Thymus (tissue), 11 donors: ENCODE measurements at regions not wholly inside any gene's neighbourhood (a gene's known extent, or its start where the extent isn't known, plus 50 kb on each side); places are given as distances from the start of the nearest gene placed in this dataset.

Source experiments
- DNase-seq, 9 donors: peaks; one replicate each; pipeline ENCODE4 v3.0.0-alpha.2; 2013; ENCODE audit warnings: low spot score in 9 of 9, low read depth in 6 of 9, missing footprints in 1 of 9
- H3K27ac ChIP-seq, 2 donors: one replicate each; pipeline ENCODE4 v1.5.1; 2013; ENCODE audit warnings: control low read depth in 1 of 2, low read depth in 1 of 2, low read length in 1 of 2, mild to moderate bottlenecking in 1 of 2, moderate library complexity in 1 of 2
- H3K27me3 ChIP-seq, 2 donors: one replicate each; pipeline ENCODE4 v1.5.1; 2013; ENCODE audit warnings: low read length in 1 of 2; ENCODE audit not compliant: control insufficient read depth in 2 of 2, insufficient read depth in 1 of 2
- H3K36me3 ChIP-seq, 2 donors: one replicate each; pipeline ENCODE4 v1.5.1; 2013; ENCODE audit warnings: low read length in 1 of 2, mild to moderate bottlenecking in 1 of 2, moderate library complexity in 1 of 2; ENCODE audit not compliant: control insufficient read depth in 2 of 2, insufficient read depth in 2 of 2
- H3K4me1 ChIP-seq, 2 donors: one replicate each; pipeline ENCODE4 v1.5.1; 2013; ENCODE audit warnings: low read length in 2 of 2; ENCODE audit not compliant: control insufficient read depth in 2 of 2, insufficient read depth in 2 of 2
- H3K4me3 ChIP-seq, 2 donors: one replicate each; pipeline ENCODE4 v1.5.1; 2013; ENCODE audit warnings: low read length in 2 of 2, control low read depth in 1 of 2, mild to moderate bottlenecking in 1 of 2
- H3K9me3 ChIP-seq, 2 donors: one replicate each; pipeline ENCODE4 v1.5.1; 2013; ENCODE audit warnings: low read length in 1 of 2, mild to moderate bottlenecking in 1 of 2; ENCODE audit not compliant: control insufficient read depth in 2 of 2, insufficient read depth in 1 of 2
- WGBS: extraction: QIAGEN DNeasy Blood & Tissue Kit; methylation state at CpG from one replicate; pipeline ENCODE4 v1.1.7; 2013; 5-methylcytosine and 5-hydroxymethylcytosine counted together
- donor health status: healthy.

DNA sequence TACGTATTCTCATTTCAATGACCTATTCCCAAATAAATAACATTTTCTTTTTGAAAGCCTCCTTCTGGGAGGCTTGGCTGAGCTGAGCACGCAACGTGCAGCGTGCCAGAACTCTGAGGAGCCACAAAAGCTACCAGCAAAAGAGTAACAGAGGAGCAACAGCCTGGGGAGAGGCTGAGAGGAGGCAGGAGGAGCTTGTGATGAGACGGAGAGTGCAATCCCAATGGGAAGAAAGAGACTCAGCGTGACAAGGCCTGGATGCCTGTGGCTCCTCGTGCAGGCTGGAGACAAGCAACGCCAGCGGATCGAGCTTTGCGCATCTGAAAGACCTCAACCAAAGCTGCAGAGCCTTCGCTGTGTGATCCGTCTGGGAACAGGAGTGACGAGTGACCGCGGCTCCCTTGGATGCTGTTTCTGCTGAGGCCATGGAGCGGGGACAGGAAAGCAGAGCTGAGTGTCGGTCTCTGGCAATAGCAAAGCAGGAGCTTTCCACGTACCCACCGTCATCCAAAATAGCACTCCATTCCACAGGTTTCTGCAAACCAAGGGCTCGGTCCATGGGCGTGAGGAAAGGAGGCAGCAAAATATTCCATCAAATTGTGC is 171.7 kb upstream of the PFKP start:
- WGBS = 81% methylated on average over 22 of the region's 22 CpGs
- Histone ChIP-seq H3K27me3 (no peaks in the 10 kb centered on the region), H3K36me3 (no peaks in the 10 kb centered on the region), H3K4me3 (no peak overlapping the region), H3K4me1 (peaks cover 6 to 34% of the 10 kb centered on the region in 2 donors), H3K9me3 (no peaks in the 10 kb centered on the region), H3K27ac (no peak overlapping the region)
- DNase-seq = no peak

GRCh38 chr10:2893991-2894390 is 173.4 kb upstream of the PFKP start:
- no peak for DNase-seq
- Histone ChIP-seq H3K36me3 (no peaks in the 10 kb centered on the region), H3K27ac (no peak overlapping the region), H3K4me1 (peaks cover 3 to 28% of the 10 kb centered on the region in 2 donors), H3K4me3 (no peak overlapping the region), H3K27me3 (no peaks in the 10 kb centered on the region), H3K9me3 (no peaks in the 10 kb centered on the region)
- WGBS = 95% methylated on average over 16 of the region's 16 CpGs

- DNase-seq = no peak
- Histone ChIP-seq H3K9me3 (no peaks in the 10 kb centered on the region), H3K36me3 (no peaks in the 10 kb centered on the region), H3K27me3 (no peaks in the 10 kb centered on the region), H3K4me3 (no peak overlapping the region), H3K4me1 (peaks cover 3 to 21% of the 10 kb centered on the region in 2 donors), H3K27ac (no peak overlapping the region)
- WGBS = 97% methylated on average over 21 of the region's 21 CpGs
Observed at GRCh38 chr10:2893158-2893845, 174.0 kb upstream of the PFKP start.

DNA sequence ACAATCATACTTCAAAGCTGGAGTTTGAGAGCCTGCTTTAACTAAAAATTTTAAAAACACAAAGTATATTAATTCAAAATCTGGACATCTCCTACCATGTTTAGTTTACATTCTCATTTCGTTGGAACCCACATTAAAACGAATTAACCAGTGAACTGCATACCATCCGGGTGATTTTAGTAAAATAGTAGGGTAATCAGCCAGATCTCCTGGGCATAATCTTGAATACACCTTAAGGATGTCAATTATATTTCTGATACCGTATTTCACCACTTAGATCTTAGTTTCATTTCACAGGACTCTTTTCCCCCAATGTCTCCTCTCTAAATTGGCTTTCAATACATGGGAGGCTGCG is 175.6 kb upstream of the PFKP start:
- Histone ChIP-seq H3K9me3 (no peaks in the 10 kb centered on the region), H3K4me3 (no peak overlapping the region), H3K27me3 (no peaks in the 10 kb centered on the region), H3K36me3 (no peaks in the 10 kb centered on the region), H3K4me1 (peaks cover 0 to 22% of the 10 kb centered on the region in 2 donors), H3K27ac (no peak overlapping the region)
- DNase-seq = no peak
- 93% methylated on average over 5 of the region's 5 CpGs for WGBS

GRCh38 chr10:2891073-2891769 is 176.1 kb upstream of the PFKP start:
- peaks cover 0 to 27% of the 10 kb centered on the region in 2 donors for H3K4me1 ChIP-seq
- no peaks in the 10 kb centered on the region for H3K27me3 ChIP-seq
- H3K9me3 ChIP-seq = no peaks in the 10 kb centered on the region
- no peaks in the 10 kb centered on the region for H3K36me3 ChIP-seq
- 61% methylated on average over 14 of the region's 14 CpGs for WGBS
- H3K27ac ChIP-seq = peak overlapping the region in 1 of 2 donors; percentile 20
- no peak overlapping the region for H3K4me3 ChIP-seq
- DNase-seq = peak in 1 of 9 donors; percentile 33

DNA sequence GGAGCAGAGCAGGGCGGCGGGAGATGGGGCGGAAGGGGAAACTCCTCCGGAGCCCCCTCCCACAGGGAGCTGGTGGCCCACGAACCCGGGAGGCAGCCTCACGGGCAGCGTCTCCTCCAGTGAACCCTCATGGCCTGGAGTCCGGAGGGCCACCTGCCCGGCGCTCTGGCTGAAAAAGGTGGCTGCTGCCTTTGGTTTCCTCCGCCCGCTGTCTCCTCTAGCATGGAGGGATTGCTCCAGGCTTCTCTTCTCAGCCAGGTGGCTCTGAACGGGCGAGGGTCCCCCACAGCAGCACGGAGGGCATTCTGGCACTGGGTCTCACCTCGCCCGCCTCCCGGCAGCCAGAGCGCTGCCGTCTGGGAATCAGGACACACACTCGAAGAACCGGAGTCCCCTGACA is 177.3 kb upstream of the PFKP start:
- peaks cover 0 to 36% of the 10 kb centered on the region in 2 donors for H3K4me1 ChIP-seq
- DNase-seq = no peak
- H3K27me3 ChIP-seq = no peaks in the 10 kb centered on the region
- H3K36me3 ChIP-seq = no peaks in the 10 kb centered on the region
- no peak overlapping the region for H3K27ac ChIP-seq
- no peaks in the 10 kb centered on the region for H3K9me3 ChIP-seq
- H3K4me3 ChIP-seq = no peak overlapping the region
- 97% methylated on average over 23 of the region's 23 CpGs for WGBS

- Histone ChIP-seq H3K27me3 (no peaks in the 10 kb centered on the region), H3K4me3 (no peak overlapping the region), H3K4me1 (peaks cover 0 to 43% of the 10 kb centered on the region in 2 donors), H3K36me3 (no peaks in the 10 kb centered on the region), H3K27ac (no peak overlapping the region), H3K9me3 (no peaks in the 10 kb centered on the region)
- no peak for DNase-seq
- WGBS = 98% methylated on average over 14 of the region's 14 CpGs
Observed at GRCh38 chr10:2888403-2889004, 178.8 kb upstream of the PFKP start.

- H3K36me3 ChIP-seq = no peaks in the 10 kb centered on the region
- peak in 1 of 9 donors; percentile 44 for DNase-seq
- no peak overlapping the region for H3K4me3 ChIP-seq
- H3K27ac ChIP-seq = peak overlapping the region in 1 of 2 donors; percentile 26
- peaks cover 0 to 43% of the 10 kb centered on the region in 2 donors for H3K4me1 ChIP-seq
- H3K9me3 ChIP-seq = no peaks in the 10 kb centered on the region
- 85% methylated on average over 12 of the region's 12 CpGs for WGBS
- H3K27me3 ChIP-seq = no peaks in the 10 kb centered on the region
Observed at GRCh38 chr10:2887391-2888070, 179.8 kb upstream of the PFKP start.
